Progenitor cell of endocrine pancreas (in vitro differentiated cells): ENCODE measurements at regions not wholly inside any gene's neighbourhood (a gene's known extent, or its start where the extent isn't known, plus 50 kb on each side); places are given as distances from the start of the nearest gene placed in this dataset.

Experiments
- DNase-seq: peaks from one replicate; pipeline ENCODE4 v3.0.0; 2021; ENCODE audit warnings: low spot score; ENCODE audit not compliant: unreplicated experiment
- H3K27ac Mint-ChIP-seq: 2 replicates; pipeline ENCODE4 v1.8.0; 2021; ENCODE audit warnings: mild to moderate bottlenecking, moderate library complexity, mixed read lengths
- H3K27me3 Mint-ChIP-seq: 2 replicates; pipeline ENCODE4 v1.8.0; 2021; ENCODE audit warnings: mixed read lengths
- H3K36me3 Mint-ChIP-seq: 2 replicates; pipeline ENCODE4 v1.8.0; 2022; ENCODE audit warnings: mixed read lengths; ENCODE audit not compliant: insufficient read depth
- H3K4me1 Mint-ChIP-seq: 2 replicates; pipeline ENCODE4 v1.8.0; 2021; ENCODE audit warnings: low read depth, mixed read lengths
- H3K4me3 Mint-ChIP-seq: 2 replicates; pipeline ENCODE4 v1.8.0; 2021; ENCODE audit warnings: low read depth, mild to moderate bottlenecking, moderate library complexity, mixed read lengths
- H3K9me3 Mint-ChIP-seq: 2 replicates; pipeline ENCODE4 v1.8.0; 2021; ENCODE audit warnings: low read depth, mixed read lengths
- CTCF ChIP-seq: fragments of 200-600 bp; sonication (generic); IDR thresholded peaks from one replicate; pipeline ENCODE4 v1.5.0; 2021; ENCODE audit warnings: antibody characterized with exemption, mild to moderate bottlenecking; ENCODE audit not compliant: unreplicated experiment

GRCh38 chr15:97687654-97688053, 272.8 kb upstream of the ARRDC4 start:
- Mint-ChIP-seq H3K27ac (no peak overlapping the region), H3K4me3 (no peak overlapping the region), H3K36me3 (no peaks in the 10 kb centered on the region), H3K27me3 (peaks cover 52% of the 10 kb centered on the region), H3K4me1 (peaks cover 5% of the 10 kb centered on the region), H3K9me3 (no peaks in the 10 kb centered on the region)
- no peak for TF ChIP-seq CTCF
- no peak for DNase-seq

GRCh38 chr15:97688177-97688576, 272.3 kb upstream of the ARRDC4 start:
- Mint-ChIP-seq H3K36me3 (no peaks in the 10 kb centered on the region), H3K27ac (no peak overlapping the region), H3K4me3 (no peak overlapping the region), H3K27me3 (peaks cover 51% of the 10 kb centered on the region), H3K9me3 (no peaks in the 10 kb centered on the region), H3K4me1 (peaks cover 5% of the 10 kb centered on the region)
- DNase-seq = no peak
- no peak for TF ChIP-seq CTCF

GRCh38 chr15:97688886-97689285, 271.6 kb upstream of the ARRDC4 start:
- H3K27me3 Mint-ChIP-seq = peaks cover 51% of the 10 kb centered on the region
- H3K4me3 Mint-ChIP-seq = no peak overlapping the region
- no peaks in the 10 kb centered on the region for H3K36me3 Mint-ChIP-seq
- no peak overlapping the region for H3K27ac Mint-ChIP-seq
- H3K9me3 Mint-ChIP-seq = no peaks in the 10 kb centered on the region
- H3K4me1 Mint-ChIP-seq = peaks cover 5% of the 10 kb centered on the region
- DNase-seq = no peak
- no peak for TF ChIP-seq CTCF

GRCh38 chr15:97691078-97691477, 269.4 kb upstream of the ARRDC4 start:
- Mint-ChIP-seq H3K4me1 (peaks cover 5% of the 10 kb centered on the region), H3K27me3 (peaks cover 49% of the 10 kb centered on the region), H3K36me3 (no peaks in the 10 kb centered on the region), H3K9me3 (no peaks in the 10 kb centered on the region), H3K4me3 (no peak overlapping the region), H3K27ac (no peak overlapping the region)
- no peak for DNase-seq
- TF ChIP-seq CTCF = no peak

GRCh38 chr15:97691799-97692198, 268.7 kb upstream of the ARRDC4 start:
- Mint-ChIP-seq H3K4me1 (peaks cover 5% of the 10 kb centered on the region), H3K27ac (no peak overlapping the region), H3K36me3 (no peaks in the 10 kb centered on the region), H3K27me3 (peaks cover 46% of the 10 kb centered on the region), H3K9me3 (no peaks in the 10 kb centered on the region), H3K4me3 (no peak overlapping the region)
- TF ChIP-seq CTCF = no peak
- no peak for DNase-seq
